Uterus (tissue), 3 donors: ENCODE measurements at regions not wholly inside any gene's neighbourhood (a gene's known extent, or its start where the extent isn't known, plus 50 kb on each side); places are given as distances from the start of the nearest gene placed in this dataset.

ENCODE experiments used
- DNase-seq, 2 donors: peaks; one replicate each; pipeline ENCODE4 v3.0.0-alpha.2; 2019 to 2020
- H3K27ac ChIP-seq, 2 donors: fragments of 200-600 bp; sonication (generic); 1 replicate in 1 of 2; 2 replicates in 1 of 2; pipeline ENCODE4 v1.5.1; 2016 to 2018
- H3K27me3 ChIP-seq, 2 donors: fragments of 200-600 bp; sonication (generic); one replicate each; pipeline ENCODE4 v1.5.1; 2018 to 2019; ENCODE audit warnings: control low read depth in 1 of 2
- H3K36me3 ChIP-seq, 2 donors: fragments of 200-600 bp; sonication (generic); one replicate each; pipeline ENCODE4 v1.5.1; 2019; ENCODE audit warnings: control low read depth in 1 of 2
- H3K4me1 ChIP-seq, 2 donors: fragments of 200-600 bp; sonication (generic); one replicate each; pipeline ENCODE4 v1.5.1; 2018 to 2019; ENCODE audit warnings: control low read depth in 1 of 2
- H3K4me3 ChIP-seq, 2 donors: fragments of 200-600 bp; sonication (generic); 1 replicate in 1 of 2; 2 replicates in 1 of 2; pipeline ENCODE4 v1.5.1; 2018 to 2019; ENCODE audit warnings: mild to moderate bottlenecking in 1 of 2
- H3K9me3 ChIP-seq, 2 donors: fragments of 200-600 bp; sonication (generic); one replicate each; pipeline ENCODE4 v1.5.1; 2019; ENCODE audit warnings: control low read depth in 1 of 2
- CTCF ChIP-seq, 4 experiments: fragments of 200-600 bp in 2 of 4; fragments of 450-650 bp in 2 of 4; sonication (generic) in 2 of 4; IDR thresholded peaks; one replicate each; pipeline ENCODE4 v1.5.1; 2016 to 2019; ENCODE audit warnings: antibody characterized with exemption in 4 of 4, mild to moderate bottlenecking in 2 of 4, moderate library complexity in 1 of 4
- POLR2A ChIP-seq, 2 donors: fragments of 450-650 bp; IDR thresholded peaks; one replicate each; pipeline ENCODE4 v1.6.1; 2016; ENCODE audit warnings: antibody characterized with exemption in 2 of 2, mild to moderate bottlenecking in 1 of 2, moderate library complexity in 1 of 2
- intact Hi-C: fragments of 100-400 bp; cut with DNase I; formaldehyde crosslinking; loops from one replicate; pipeline ENCODE4 v1.15.1; 2023; ENCODE audit warnings: low total_unique reads
- donor health status: DM: yes; HTN: yes; CAD: no.

GRCh38 chr2:196481324-196481697 lies 158.2 kb upstream of the CCDC150 start:
- no peak for TF ChIP-seq POLR2A (IDR thresholded peaks at IDR 0.05)
- TF ChIP-seq CTCF (IDR thresholded peaks at IDR 0.05) = no peak
- Histone ChIP-seq H3K27me3 (no peaks in the 10 kb centered on the region), H3K4me1 (no peaks in the 10 kb centered on the region), H3K36me3 (no peaks in the 10 kb centered on the region), H3K9me3 (no peaks in the 10 kb centered on the region), H3K27ac (no peak overlapping the region), H3K4me3 (no peak overlapping the region)
- DNase-seq = no peak
- intact Hi-C loops = no loop called here

- H3K27me3 ChIP-seq = no peaks in the 10 kb centered on the region
- TF ChIP-seq POLR2A (IDR thresholded peaks at IDR 0.05) = no peak
These were observed 157.1 kb upstream of the CCDC150 start for GRCh38 chr2:196482119-196483065.

GRCh38 chr2:196486146-196486545 lies 153.4 kb upstream of the CCDC150 start:
- Histone ChIP-seq H3K4me3 (no peak overlapping the region), H3K27me3 (no peaks in the 10 kb centered on the region), H3K27ac (no peak overlapping the region), H3K4me1 (no peaks in the 10 kb centered on the region), H3K36me3 (no peaks in the 10 kb centered on the region), H3K9me3 (no peaks in the 10 kb centered on the region)
- TF ChIP-seq POLR2A (IDR thresholded peaks at IDR 0.05) = no peak
- no peak for TF ChIP-seq CTCF (IDR thresholded peaks at IDR 0.05)
- intact Hi-C loops = no loop called here
- no peak for DNase-seq

More at GRCh38 chr2:196482119-196483065, 157.1 kb upstream of the CCDC150 start:
- Histone ChIP-seq H3K36me3 (no peaks in the 10 kb centered on the region), H3K4me1 (no peaks in the 10 kb centered on the region), H3K4me3 (no peak overlapping the region), H3K27ac (no peak overlapping the region), H3K9me3 (no peaks in the 10 kb centered on the region)
- no peak for DNase-seq
- intact Hi-C loops = no loop called here

- no peak for DNase-seq
- Histone ChIP-seq H3K9me3 (no peaks in the 10 kb centered on the region), H3K4me1 (no peaks in the 10 kb centered on the region), H3K4me3 (no peak overlapping the region), H3K27me3 (no peaks in the 10 kb centered on the region), H3K36me3 (no peaks in the 10 kb centered on the region), H3K27ac (no peak overlapping the region)
- TF ChIP-seq CTCF (IDR thresholded peaks at IDR 0.05) (no peak), POLR2A (IDR thresholded peaks at IDR 0.05) (no peak)
- intact Hi-C loops = no loop called here
These were observed 152.1 kb upstream of the CCDC150 start for GRCh38 chr2:196487417-196487816.

GRCh38 chr2:196489371-196489770 lies 150.1 kb upstream of the CCDC150 start:
- DNase-seq = no peak
- H3K27me3 ChIP-seq = no peaks in the 10 kb centered on the region
- H3K4me3 ChIP-seq = no peak overlapping the region
- no peaks in the 10 kb centered on the region for H3K4me1 ChIP-seq
- TF ChIP-seq POLR2A (IDR thresholded peaks at IDR 0.05) (no peak), CTCF (IDR thresholded peaks at IDR 0.05) (no peak)
- intact Hi-C loops = no loop called here
- no peak overlapping the region for H3K27ac ChIP-seq
- no peaks in the 10 kb centered on the region for H3K36me3 ChIP-seq
- H3K9me3 ChIP-seq = no peaks in the 10 kb centered on the region
